HepG2 (cell line): ENCODE measurements at regions not wholly inside any gene's neighbourhood (a gene's known extent, or its start where the extent isn't known, plus 50 kb on each side); places are given as distances from the start of the nearest gene placed in this dataset.

Experiments used
- ATAC-seq: fragments of 200-7000 bp; cut with Tn5 transposase; 3 replicates; pipeline ENCODE4 v1.9.1; 2020; ENCODE audit warnings: mild to moderate bottlenecking, moderate library complexity
- BruUV-seq: library from RNA; stranded (reverse); fragments of 400-500 nt; replicated peaks from 2 replicates; lab custom pipeline; 2021; lab: Mats Ljungman, UMichigan
- CTCF ChIA-PET: fragments of 300-600 bp; formaldehyde crosslinking; extraction: SDS; loops from one replicate; lab custom pipeline; 2021; ENCODE audit warnings: low total read pairs, inconsistent platforms, low intra/inter-chr PET ratio; lab: Yijun Ruan, JAX
- POLR2A ChIA-PET: fragments of 350-600 bp; sonication (Branson Sonifier 250); formaldehyde crosslinking; loops from one replicate; lab custom pipeline; 2020; ENCODE audit warnings: antibody characterized with exemption, inconsistent platforms; lab: Yijun Ruan, JAX
- DNase-seq: peaks from one replicate; pipeline ENCODE4 v3.0.0-alpha.2; 2015; ENCODE audit warnings: low spot score
- FAIRE-seq: peaks from 3 replicates; lab custom pipeline; 2011; peaks lifted over from hg19 to GRCh38; lab: Jason Lieb, UNC
- H2AFZ ChIP-seq: one replicate; pipeline ENCODE4 v1.6.1; 2011; ENCODE audit warnings: low read length, inconsistent platforms
- H3K27ac ChIP-seq: fragments of 300-600 bp; 3 replicates; pipeline ENCODE4 v1.8.0; 2011; ENCODE audit warnings: mixed run types, mild to moderate bottlenecking, mixed read lengths, low read length, inconsistent platforms; ENCODE audit not compliant: insufficient read depth; ENCODE audit errors: extremely low read length
- H3K27me3 ChIP-seq, 2 experiments: fragments of 200-600 bp in 1 of 2; 2 replicates in 1 of 2; 3 replicates in 1 of 2; pipeline versions ENCODE4 v1.6.0 to v1.8.0; 2011; ENCODE audit warnings: low read length in 2 of 2, mild to moderate bottlenecking in 2 of 2, moderate library complexity in 2 of 2, inconsistent platforms in 1 of 2; ENCODE audit not compliant: insufficient read depth in 2 of 2, control insufficient read depth in 1 of 2
- H3K36me3 ChIP-seq, 2 experiments: fragments of 200-600 bp in 1 of 2; replicated peaks in 1 of 2; 2 replicates in 1 of 2; 3 replicates in 1 of 2; pipeline versions ENCODE4 v1.5.1 to v1.8.0; 2011; ENCODE audit warnings: low read length in 2 of 2, inconsistent platforms in 1 of 2; ENCODE audit not compliant: insufficient read depth in 2 of 2, control insufficient read depth in 1 of 2
- H3K4me1 ChIP-seq: 2 replicates; pipeline ENCODE4 v1.5.1; 2012; ENCODE audit warnings: low read length, inconsistent platforms; ENCODE audit not compliant: insufficient read depth
- H3K4me2 ChIP-seq: 2 replicates; pipeline ENCODE4 v1.6.0; 2011; ENCODE audit warnings: low read depth, low read length, inconsistent platforms
- H3K4me3 ChIP-seq, 3 experiments: fragments of 200-600 bp in 1 of 3; sonication (generic), shearing (Covaris generic) in 1 of 3; replicated peaks in 1 of 3; 2 replicates each; pipeline ENCODE4 v1.5.1; 2011 to 2016; ENCODE audit warnings: low read length in 3 of 3, inconsistent platforms in 2 of 3, low read depth in 2 of 3, mild to moderate bottlenecking in 2 of 3, control low read depth in 1 of 3, mixed read lengths in 1 of 3; ENCODE audit not compliant: insufficient read depth in 1 of 3
- H3K79me2 ChIP-seq: one replicate; pipeline ENCODE4 v1.6.1; 2011; ENCODE audit warnings: low read length, inconsistent platforms; ENCODE audit not compliant: insufficient read depth
- H3K9ac ChIP-seq: 2 replicates; pipeline ENCODE4 v1.6.0; 2011; ENCODE audit warnings: mild to moderate bottlenecking, low read depth, low read length, inconsistent platforms; ENCODE audit not compliant: insufficient read depth
- H3K9me3 ChIP-seq: 2 replicates; pipeline ENCODE4 v1.5.1; 2012; ENCODE audit warnings: mild to moderate bottlenecking, low read length
- H4K20me1 ChIP-seq: 2 replicates; pipeline ENCODE4 v1.6.0; 2011; ENCODE audit warnings: inconsistent platforms, mild to moderate bottlenecking, low read length, moderate library complexity; ENCODE audit not compliant: insufficient read depth
- NFKB2 ChIP-seq: sonication (generic); formaldehyde crosslinking; IDR thresholded peaks from 2 replicates; pipeline ENCODE4 v1.4.0; 2020; ENCODE audit warnings: missing genetic modification reagents, borderline replicate concordance
- NR2F6 ChIP-seq, 2 experiments: IDR thresholded peaks; 2 replicates each; pipeline ENCODE4 v1.6.1; 2016; ENCODE audit warnings: antibody characterized with exemption in 1 of 2, mild to moderate bottlenecking in 1 of 2
- SP140L ChIP-seq: sonication (generic); formaldehyde crosslinking; IDR thresholded peaks from 2 replicates; pipeline ENCODE4 v1.4.0; 2020; ENCODE audit warnings: missing genetic modification reagents, borderline replicate concordance
- SPEN ChIP-seq: sonication (generic); formaldehyde crosslinking; IDR thresholded peaks from 2 replicates; pipeline ENCODE4 v1.5.1; 2020; ENCODE audit warnings: low read depth, mild to moderate bottlenecking, missing genetic modification reagents
- SUZ12 ChIP-seq: fragments of 150-350 bp; IDR thresholded peaks from 2 replicates; pipeline ENCODE4 v1.6.1; 2014; ENCODE audit warnings: low read depth, low read length
- TCF7L2 ChIP-seq: IDR thresholded peaks from 2 replicates; pipeline ENCODE4 v1.6.1; 2011; ENCODE audit warnings: mild to moderate bottlenecking, low read depth, low read length, moderate library complexity
- TIGD3 ChIP-seq: sonication (generic); formaldehyde crosslinking; IDR thresholded peaks from 2 replicates; pipeline ENCODE4 v1.5.1; 2020; ENCODE audit warnings: mild to moderate bottlenecking, missing genetic modification reagents, borderline replicate concordance
- ZNF33B ChIP-seq: sonication (generic); formaldehyde crosslinking; IDR thresholded peaks from 2 replicates; pipeline ENCODE4 v1.5.1; 2020; ENCODE audit warnings: mild to moderate bottlenecking, missing genetic modification reagents
- ZNF446 ChIP-seq: sonication (generic); formaldehyde crosslinking; IDR thresholded peaks from 2 replicates; pipeline ENCODE4 v1.5.0; 2020; ENCODE audit warnings: mild to moderate bottlenecking, missing genetic modification reagents
- WGBS: methylation state at CpG from one replicate; pipeline ENCODE4 v1.1.6; 2017; ENCODE audit warnings: low lambda C conversion rate; 5-methylcytosine and 5-hydroxymethylcytosine counted together
- in situ Hi-C: cut with HindIII; loops from 2 replicates; pipeline ENCODE4 v1.10.0; 2017; ENCODE audit warnings: low pct_unique_long_range_greater_than_20kb; ENCODE audit not compliant: extremely low pct_ligation_motif_present
- intact Hi-C: fragments of 100-400 bp; cut with micrococcal nuclease; formaldehyde crosslinking; loops from one replicate; pipeline ENCODE4 v1.10.0; 2022; ENCODE audit not compliant: unreplicated experiment

GRCh38 chr6:149157126-149157525 is 160.4 kb upstream of the TAB2 start:
- Histone ChIP-seq H3K9me3 (no peaks in the 10 kb centered on the region), H3K4me3 (no peak overlapping the region), H3K27me3 (peaks cover 0 to 11% of the 10 kb centered on the region in 2 experiments; a peak in 2 of 5 replicates), H2AFZ (no peak overlapping the region), H3K4me1 (peaks cover 10% of the 10 kb centered on the region), H3K9ac (no peak overlapping the region), H3K79me2 (no peaks in the 10 kb centered on the region), H3K4me2 (no peak overlapping the region), H3K36me3 (no peaks in the 10 kb centered on the region), H3K27ac (no peak overlapping the region), H4K20me1 (no peaks in the 10 kb centered on the region)
- in situ Hi-C loops (no loop called here), intact Hi-C loops (no loop called here)
- BruUV-seq: no TSS peak
- ChIA-PET CTCF (no interaction called here), POLR2A (no interaction called here)
- no peak for ATAC-seq
- no peak for FAIRE-seq
- TF ChIP-seq ZNF446 (CRISPR knock-in tag) (no peak), SUZ12 (no peak), SPEN (CRISPR knock-in tag) (no peak), SP140L (CRISPR knock-in tag) (no peak), TIGD3 (CRISPR knock-in tag) (no peak), NFKB2 (CRISPR knock-in tag) (no peak), TCF7L2 (no peak)
- DNase-seq: no peak
- WGBS: 30% methylated on average over 5 of the region's 5 CpGs

- Histone ChIP-seq H3K4me1 (peaks cover 10% of the 10 kb centered on the region), H3K4me3 (no peak overlapping the region), H4K20me1 (no peaks in the 10 kb centered on the region), H3K27me3 (peaks cover 0 to 11% of the 10 kb centered on the region in 2 experiments; a peak in 2 of 5 replicates), H3K4me2 (no peak overlapping the region), H3K36me3 (no peaks in the 10 kb centered on the region), H3K9ac (no peak overlapping the region), H2AFZ (no peak overlapping the region), H3K27ac (no peak overlapping the region), H3K9me3 (no peaks in the 10 kb centered on the region), H3K79me2 (no peaks in the 10 kb centered on the region)
- ChIA-PET POLR2A (no interaction called here), CTCF (no interaction called here)
- intact Hi-C loops: no loop called here
- TF ChIP-seq NR2F6 (IDR thresholded peaks at IDR 0.05) (no peak), NR2F6 (CRISPR knock-in tag; IDR thresholded peaks at IDR 0.05) (no peak), ZNF33B (no peak)
- no TSS peak for BruUV-seq
- in situ Hi-C loops: no loop called here
- 75% methylated on average over 6 of the region's 6 CpGs for WGBS
- no peak for FAIRE-seq
- no peak for ATAC-seq
- no peak for DNase-seq
Observed at GRCh38 chr6:149158076-149158475, 159.4 kb upstream of the TAB2 start.
